ENCODE measurements at regions not wholly inside any gene's neighbourhood (a gene's known extent, or its start where the extent isn't known, plus 50 kb on each side); places are given as distances from the start of the nearest gene placed in this dataset.

DNA sequence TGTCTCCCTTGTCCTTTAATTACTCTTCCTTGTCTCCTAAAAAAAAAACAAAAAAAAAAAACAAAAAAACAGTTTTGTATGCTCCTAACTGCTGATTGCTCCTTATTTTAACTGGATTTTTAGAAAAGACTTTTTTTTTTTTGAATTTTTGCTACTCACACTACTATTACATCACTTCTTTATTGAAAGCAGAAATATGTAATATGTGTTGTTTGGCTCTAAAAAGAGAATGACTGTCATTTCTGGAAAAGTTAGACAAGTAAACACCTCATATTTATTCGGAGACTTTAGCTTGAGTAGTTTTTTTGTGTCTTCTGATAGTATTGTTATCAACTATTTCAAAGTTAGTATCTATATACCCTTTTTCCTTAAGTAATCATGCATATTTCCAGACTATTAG lies 855.0 kb downstream of the USP25 start:
- intact Hi-C loops (cut with micrococcal nuclease; ENCODE audit: unreplicated experiment): no loop called here
- H3K27me3 Mint-ChIP-seq (ENCODE audit: unreplicated experiment): no peaks in the 10 kb centered on the region
- no peak overlapping the region for H3K4me3 Mint-ChIP-seq (ENCODE audit: low read depth, unreplicated experiment)
- H3K27ac Mint-ChIP-seq (ENCODE audit: unreplicated experiment): no peak overlapping the region
- H3K9me3 Mint-ChIP-seq (ENCODE audit: low read depth, unreplicated experiment): no peaks in the 10 kb centered on the region
- TF ChIP-seq, protein P1, sequence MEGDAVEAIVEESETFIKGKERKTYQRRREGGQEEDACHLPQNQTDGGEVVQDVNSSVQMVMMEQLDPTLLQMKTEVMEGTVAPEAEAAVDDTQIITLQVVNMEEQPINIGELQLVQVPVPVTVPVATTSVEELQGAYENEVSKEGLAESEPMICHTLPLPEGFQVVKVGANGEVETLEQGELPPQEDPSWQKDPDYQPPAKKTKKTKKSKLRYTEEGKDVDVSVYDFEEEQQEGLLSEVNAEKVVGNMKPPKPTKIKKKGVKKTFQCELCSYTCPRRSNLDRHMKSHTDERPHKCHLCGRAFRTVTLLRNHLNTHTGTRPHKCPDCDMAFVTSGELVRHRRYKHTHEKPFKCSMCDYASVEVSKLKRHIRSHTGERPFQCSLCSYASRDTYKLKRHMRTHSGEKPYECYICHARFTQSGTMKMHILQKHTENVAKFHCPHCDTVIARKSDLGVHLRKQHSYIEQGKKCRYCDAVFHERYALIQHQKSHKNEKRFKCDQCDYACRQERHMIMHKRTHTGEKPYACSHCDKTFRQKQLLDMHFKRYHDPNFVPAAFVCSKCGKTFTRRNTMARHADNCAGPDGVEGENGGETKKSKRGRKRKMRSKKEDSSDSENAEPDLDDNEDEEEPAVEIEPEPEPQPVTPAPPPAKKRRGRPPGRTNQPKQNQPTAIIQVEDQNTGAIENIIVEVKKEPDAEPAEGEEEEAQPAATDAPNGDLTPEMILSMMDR (IDR thresholded peaks at IDR 0.05; ENCODE audit: unreplicated experiment): no peak
- H3K4me1 Mint-ChIP-seq (ENCODE audit: low read depth, unreplicated experiment): peaks cover 7% of the 10 kb centered on the region
- no peaks in the 10 kb centered on the region for H3K36me3 Mint-ChIP-seq (ENCODE audit: insufficient read depth, unreplicated experiment)
- CTCF ChIA-PET: no interaction called here
- BruUV-seq (replicated peaks): no TSS peak
- DNase-seq: no peak

GRCh38 chr21:16585896-16586295 lies 856.1 kb downstream of the USP25 start:
- Mint-ChIP-seq H3K4me3 (ENCODE audit: low read depth, unreplicated experiment) (no peak overlapping the region), H3K36me3 (ENCODE audit: insufficient read depth, unreplicated experiment) (no peaks in the 10 kb centered on the region), H3K9me3 (ENCODE audit: low read depth, unreplicated experiment) (no peaks in the 10 kb centered on the region), H3K4me1 (ENCODE audit: low read depth, unreplicated experiment) (peaks cover 7% of the 10 kb centered on the region), H3K27me3 (ENCODE audit: unreplicated experiment) (no peaks in the 10 kb centered on the region), H3K27ac (ENCODE audit: unreplicated experiment) (no peak overlapping the region)
- CTCF ChIA-PET: no interaction called here
- DNase-seq: no peak
- TF ChIP-seq, protein P1 (IDR thresholded peaks at IDR 0.05; ENCODE audit: unreplicated experiment): no peak
- BruUV-seq (replicated peaks): no TSS peak
- intact Hi-C loops (cut with micrococcal nuclease; ENCODE audit: unreplicated experiment): no loop called here

DNA sequence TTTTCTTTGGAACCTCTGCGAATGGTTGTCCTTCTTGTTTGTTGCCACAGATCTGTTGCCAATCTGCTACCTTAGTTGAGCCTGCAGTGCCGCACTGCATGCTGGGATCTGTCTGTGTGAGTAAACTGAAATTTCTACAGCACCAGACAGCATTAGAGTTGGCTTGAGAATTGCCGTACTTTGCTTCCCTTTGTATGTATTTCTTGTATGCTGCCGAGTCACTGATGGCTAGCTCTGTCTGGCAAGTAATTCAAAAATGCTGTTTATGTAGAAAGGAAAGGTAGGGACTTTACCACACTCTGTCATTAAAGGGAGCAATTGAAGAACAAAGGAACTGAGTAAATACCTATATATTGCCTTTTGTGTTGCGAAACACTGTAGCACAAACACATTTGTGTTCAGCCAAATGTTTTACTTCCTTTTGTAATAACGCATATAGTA lies 857.4 kb downstream of the USP25 start:
- Mint-ChIP-seq H3K4me3 (ENCODE audit: low read depth, unreplicated experiment) (no peak overlapping the region), H3K27me3 (ENCODE audit: unreplicated experiment) (no peaks in the 10 kb centered on the region), H3K27ac (ENCODE audit: unreplicated experiment) (no peak overlapping the region), H3K36me3 (ENCODE audit: insufficient read depth, unreplicated experiment) (no peaks in the 10 kb centered on the region), H3K4me1 (ENCODE audit: low read depth, unreplicated experiment) (peaks cover 7% of the 10 kb centered on the region), H3K9me3 (ENCODE audit: low read depth, unreplicated experiment) (no peaks in the 10 kb centered on the region)
- BruUV-seq (replicated peaks): no TSS peak
- CTCF ChIA-PET: no interaction called here
- TF ChIP-seq, protein P1 (IDR thresholded peaks at IDR 0.05; ENCODE audit: unreplicated experiment): no peak
- DNase-seq: peak; percentile 45
- intact Hi-C loops (cut with micrococcal nuclease; ENCODE audit: unreplicated experiment): no loop called here

DNA sequence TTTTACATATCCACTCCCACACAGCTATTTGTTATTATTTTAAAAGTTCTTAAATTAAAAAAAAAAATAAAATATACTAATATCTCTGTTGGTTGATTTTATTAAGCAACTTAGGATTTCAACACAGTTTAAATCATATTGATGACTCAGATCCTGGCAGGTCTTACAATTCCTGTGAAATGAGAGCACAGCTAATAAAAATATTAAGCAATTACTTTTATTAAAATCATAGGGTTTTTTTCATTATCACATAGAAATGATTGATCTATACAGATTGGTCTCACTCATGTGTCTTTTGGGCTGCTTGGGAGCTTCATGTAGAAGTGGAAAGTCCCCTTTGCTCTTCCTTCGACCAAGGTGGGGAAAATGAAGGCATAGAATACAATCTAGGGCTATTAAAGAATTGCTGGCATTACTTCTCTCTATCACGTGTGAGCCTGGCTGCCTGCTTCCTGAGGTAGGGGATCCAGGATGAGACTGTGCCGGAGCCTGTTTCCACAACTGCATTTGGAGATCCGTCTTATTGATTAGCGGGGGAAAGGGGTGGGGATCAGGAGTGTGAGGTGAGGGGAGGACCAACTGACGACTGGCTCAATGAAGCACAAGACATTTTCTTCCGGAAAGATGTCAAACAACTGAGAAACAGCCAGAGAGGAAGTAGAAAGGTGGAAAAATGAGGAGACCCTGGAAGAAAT lies 858.0 kb downstream of the USP25 start:
- no peak overlapping the region for H3K27ac Mint-ChIP-seq (ENCODE audit: unreplicated experiment)
- no peaks in the 10 kb centered on the region for H3K27me3 Mint-ChIP-seq (ENCODE audit: unreplicated experiment)
- BruUV-seq (replicated peaks): no TSS peak
- intact Hi-C loops (cut with micrococcal nuclease; ENCODE audit: unreplicated experiment): no loop called here
- CTCF ChIA-PET: no interaction called here
- no peaks in the 10 kb centered on the region for H3K36me3 Mint-ChIP-seq (ENCODE audit: insufficient read depth, unreplicated experiment)
- no peaks in the 10 kb centered on the region for H3K9me3 Mint-ChIP-seq (ENCODE audit: low read depth, unreplicated experiment)
- H3K4me1 Mint-ChIP-seq (ENCODE audit: low read depth, unreplicated experiment): peaks cover 7% of the 10 kb centered on the region
- no peak overlapping the region for H3K4me3 Mint-ChIP-seq (ENCODE audit: low read depth, unreplicated experiment)
- DNase-seq: no peak
- TF ChIP-seq, protein P1 (IDR thresholded peaks at IDR 0.05; ENCODE audit: unreplicated experiment): no peak
